ENCODE measurements at regions not wholly inside any gene's neighbourhood (a gene's known extent, or its start where the extent isn't known, plus 50 kb on each side); places are given as distances from the start of the nearest gene placed in this dataset.

- Histone ChIP-seq H3K9ac (ENCODE audit: insufficient read depth, low read depth, low read length) (no peak overlapping the region), H3K79me2 (ENCODE audit: insufficient read depth, low read length) (no peaks in the 10 kb centered on the region), H4K20me1 (ENCODE audit: insufficient read depth, low read length) (no peaks in the 10 kb centered on the region), H3K9me3 (ENCODE audit: low read length) (peaks cover 89% of the 10 kb centered on the region), H2AFZ (ENCODE audit: low read length) (no peak overlapping the region), H3K27ac (ENCODE audit: extremely low read length, insufficient read depth, low read length) (no peak overlapping the region), H3K4me2 (ENCODE audit: low read depth, low read length) (no peak overlapping the region), H3K27me3 (ENCODE audit: control insufficient read depth in 1 of 2, insufficient read depth in 2 of 2, low read length in 2 of 2) (no peaks in the 10 kb centered on the region), H3K4me1 (ENCODE audit: insufficient read depth, low read length) (no peaks in the 10 kb centered on the region), H3K36me3 (replicated peaks in 1 of 2; ENCODE audit: control insufficient read depth in 1 of 2, insufficient read depth in 2 of 2, low read length in 2 of 2) (no peaks in the 10 kb centered on the region), H3K4me3 (replicated peaks in 1 of 3; ENCODE audit: insufficient read depth in 1 of 3, low read depth in 2 of 3, low read length in 3 of 3) (no peak overlapping the region)
- no peak for DNase-seq (ENCODE audit: low spot score)
- CTCF ChIA-PET (ENCODE audit: low intra/inter-chr PET ratio, low total read pairs): no interaction called here
- no TSS peak for BruUV-seq (replicated peaks)
- in situ Hi-C loops (cut with HindIII; ENCODE audit: extremely low pct_ligation_motif_present, low pct_unique_long_range_greater_than_20kb): no loop called here
- intact Hi-C loops (cut with micrococcal nuclease; ENCODE audit: unreplicated experiment): no loop called here
- no peak for FAIRE-seq
- no peak for ATAC-seq
- POLR2A ChIA-PET: no interaction called here
- 2% methylated on average over 2 of the region's 2 CpGs for WGBS (ENCODE audit: low lambda C conversion rate)
- TF ChIP-seq ZNF407 (CRISPR knock-in tag; IDR thresholded peaks at IDR 0.05; ENCODE audit: not compliant biosample characterization) (no peak), ZNF512B (CRISPR knock-in tag; IDR thresholded peaks at IDR 0.05; ENCODE audit: borderline replicate concordance) (no peak), ZNF75D (CRISPR knock-in tag; IDR thresholded peaks at IDR 0.05; ENCODE audit: borderline replicate concordance) (no peak), HOXA5 (CRISPR knock-in tag; IDR thresholded peaks at IDR 0.05) (no peak), FOXJ3 (CRISPR knock-in tag; IDR thresholded peaks at IDR 0.05; ENCODE audit: borderline replicate concordance) (no peak), ZNF160 (CRISPR knock-in tag; IDR thresholded peaks at IDR 0.05) (no peak), MAFF (IDR thresholded peaks at IDR 0.05; ENCODE audit: low read depth, low read length) (no peak), ZNF777 (CRISPR knock-in tag; IDR thresholded peaks at IDR 0.05) (no peak), HNRNPLL (IDR thresholded peaks at IDR 0.05; ENCODE audit: low read depth, low read length, poor library complexity, severe bottlenecking) (no peak)
These were observed 418.8 kb upstream of the SPHKAP start for GRCh38 chr2:228600265-228600664.

Data from HepG2 (cell line).